ENCODE measurements at regions not wholly inside any gene's neighbourhood (a gene's known extent, or its start where the extent isn't known, plus 50 kb on each side); places are given as distances from the start of the nearest gene placed in this dataset.

- TF ChIP-seq CTCF (conservative IDR thresholded peaks at IDR 0.05; ENCODE audit: low read length), result no peak
- H3K4me3 ChIP-seq (ENCODE audit: low read length), result no peak overlapping the region
- no peak for DNase-seq (ENCODE audit: low read depth)
Observed at GRCh38 chr10:56298941-56299340, 62.1 kb downstream of the ZWINT start.

GRCh38 chr10:56296618-56297017 is 64.4 kb downstream of the ZWINT start:
- DNase-seq (ENCODE audit: low read depth), result no peak
- H3K4me3 ChIP-seq (ENCODE audit: low read length), result no peak overlapping the region
- no peak for TF ChIP-seq CTCF (conservative IDR thresholded peaks at IDR 0.05; ENCODE audit: low read length)

GRCh38 chr10:56288403-56288802 is 72.7 kb downstream of the ZWINT start:
- TF ChIP-seq CTCF (conservative IDR thresholded peaks at IDR 0.05; ENCODE audit: low read length), result no peak
- no peak for DNase-seq (ENCODE audit: low read depth)
- no peak overlapping the region for H3K4me3 ChIP-seq (ENCODE audit: low read length)

- DNase-seq (ENCODE audit: low read depth), result no peak
- H3K4me3 ChIP-seq (ENCODE audit: low read length), result no peak overlapping the region
- TF ChIP-seq CTCF (conservative IDR thresholded peaks at IDR 0.05; ENCODE audit: low read length), result no peak
Observed at GRCh38 chr10:56286096-56286495, 75.0 kb downstream of the ZWINT start.

GRCh38 chr10:56279270-56279669 is 81.8 kb downstream of the ZWINT start:
- TF ChIP-seq CTCF (conservative IDR thresholded peaks at IDR 0.05; ENCODE audit: low read length), result no peak
- H3K4me3 ChIP-seq (ENCODE audit: low read length), result no peak overlapping the region
- no peak for DNase-seq (ENCODE audit: low read depth)

- no peak for DNase-seq (ENCODE audit: low read depth)
- H3K4me3 ChIP-seq (ENCODE audit: low read length), result no peak overlapping the region
- no peak for TF ChIP-seq CTCF (conservative IDR thresholded peaks at IDR 0.05; ENCODE audit: low read length)
Observed at GRCh38 chr10:56269181-56269580, 91.9 kb downstream of the ZWINT start.

- TF ChIP-seq CTCF (conservative IDR thresholded peaks at IDR 0.05; ENCODE audit: low read length), result no peak
- H3K4me3 ChIP-seq (ENCODE audit: low read length), result no peak overlapping the region
- DNase-seq (ENCODE audit: low read depth), result no peak
Observed at GRCh38 chr10:56266120-56266519, 94.9 kb downstream of the ZWINT start.

Measured in AG10803 (cell line).